DND-41 (cell line): ENCODE measurements at regions not wholly inside any gene's neighbourhood (a gene's known extent, or its start where the extent isn't known, plus 50 kb on each side); places are given as distances from the start of the nearest gene placed in this dataset.

Experiments used
- ATAC-seq: fragments of 200-7000 bp; cut with Tn5 transposase; 3 replicates; pipeline ENCODE4 v1.9.1; 2021; ENCODE audit warnings: low read depth; ENCODE audit not compliant: insufficient read depth
- DNase-seq: peaks from one replicate; pipeline ENCODE4 v3.0.0-alpha.2; 2020
- H2AFZ ChIP-seq: 2 replicates; pipeline ENCODE4 v1.6.0; 2012; ENCODE audit warnings: low read depth, low read length
- H3K27ac ChIP-seq: 2 replicates; pipeline ENCODE4 v1.5.1; 2012; ENCODE audit warnings: low read length, inconsistent platforms
- H3K27me3 ChIP-seq: fragments of 200-600 bp; sonication (generic); 2 replicates; pipeline ENCODE4 v1.6.0; 2012; ENCODE audit warnings: low read length, mild to moderate bottlenecking, inconsistent platforms; ENCODE audit not compliant: insufficient read depth, poor library complexity
- H3K36me3 ChIP-seq: 2 replicates; pipeline ENCODE4 v1.5.1; 2012; ENCODE audit warnings: low read length, inconsistent platforms; ENCODE audit not compliant: insufficient read depth
- H3K4me1 ChIP-seq: 2 replicates; pipeline ENCODE4 v1.5.1; 2012; ENCODE audit warnings: mild to moderate bottlenecking, low read length; ENCODE audit not compliant: insufficient read depth
- H3K4me2 ChIP-seq: 2 replicates; pipeline ENCODE4 v1.6.0; 2012; ENCODE audit warnings: mild to moderate bottlenecking, moderate library complexity, low read length, inconsistent platforms; ENCODE audit not compliant: insufficient read depth
- H3K4me3 ChIP-seq, 2 experiments: fragments of 200-600 bp in 1 of 2; shearing (Covaris generic) in 1 of 2; 2 replicates each; pipeline ENCODE4 v1.5.1; 2012 to 2016; ENCODE audit warnings: inconsistent platforms in 2 of 2, low read length in 2 of 2, mild to moderate bottlenecking in 2 of 2, low read depth in 1 of 2, moderate library complexity in 1 of 2
- H3K79me2 ChIP-seq: 2 replicates; pipeline ENCODE4 v1.6.0; 2012; ENCODE audit warnings: low read length, inconsistent platforms; ENCODE audit not compliant: insufficient read depth
- H3K9ac ChIP-seq: 2 replicates; pipeline ENCODE4 v1.6.0; 2012; ENCODE audit warnings: low read depth, mild to moderate bottlenecking, inconsistent platforms, low read length, moderate library complexity
- H3K9me3 ChIP-seq: 2 replicates; pipeline ENCODE4 v1.5.1; 2012; ENCODE audit warnings: low read length, moderate library complexity, mild to moderate bottlenecking, inconsistent platforms; ENCODE audit not compliant: insufficient read depth, severe bottlenecking
- H4K20me1 ChIP-seq: 2 replicates; pipeline ENCODE4 v1.6.0; 2012; ENCODE audit warnings: low read length; ENCODE audit not compliant: insufficient read depth
- EZH2 ChIP-seq: IDR thresholded peaks from 3 replicates; pipeline ENCODE4 v1.6.1; 2012; ENCODE audit warnings: borderline replicate concordance, low read depth, mild to moderate bottlenecking, moderate library complexity, low read length, inconsistent platforms; ENCODE audit not compliant: severe bottlenecking
- TF ChIP-seq, protein P1 (sequence below): IDR thresholded peaks from 2 replicates; pipeline ENCODE4 v1.5.1; 2012; ENCODE audit warnings: borderline replicate concordance, low read length, moderate library complexity, mild to moderate bottlenecking; ENCODE audit not compliant: poor library complexity, severe bottlenecking; ENCODE audit errors: extremely low read depth

GRCh38 chr7:26924149-26924767, 59.9 kb upstream of the SKAP2 start:
- DNase-seq: no peak
- H3K27me3 ChIP-seq: peaks cover 18% of the 10 kb centered on the region
- no peak overlapping the region for H3K9ac ChIP-seq
- no peak overlapping the region for H3K4me2 ChIP-seq
- no peaks in the 10 kb centered on the region for H3K9me3 ChIP-seq
- TF ChIP-seq, protein P1, sequence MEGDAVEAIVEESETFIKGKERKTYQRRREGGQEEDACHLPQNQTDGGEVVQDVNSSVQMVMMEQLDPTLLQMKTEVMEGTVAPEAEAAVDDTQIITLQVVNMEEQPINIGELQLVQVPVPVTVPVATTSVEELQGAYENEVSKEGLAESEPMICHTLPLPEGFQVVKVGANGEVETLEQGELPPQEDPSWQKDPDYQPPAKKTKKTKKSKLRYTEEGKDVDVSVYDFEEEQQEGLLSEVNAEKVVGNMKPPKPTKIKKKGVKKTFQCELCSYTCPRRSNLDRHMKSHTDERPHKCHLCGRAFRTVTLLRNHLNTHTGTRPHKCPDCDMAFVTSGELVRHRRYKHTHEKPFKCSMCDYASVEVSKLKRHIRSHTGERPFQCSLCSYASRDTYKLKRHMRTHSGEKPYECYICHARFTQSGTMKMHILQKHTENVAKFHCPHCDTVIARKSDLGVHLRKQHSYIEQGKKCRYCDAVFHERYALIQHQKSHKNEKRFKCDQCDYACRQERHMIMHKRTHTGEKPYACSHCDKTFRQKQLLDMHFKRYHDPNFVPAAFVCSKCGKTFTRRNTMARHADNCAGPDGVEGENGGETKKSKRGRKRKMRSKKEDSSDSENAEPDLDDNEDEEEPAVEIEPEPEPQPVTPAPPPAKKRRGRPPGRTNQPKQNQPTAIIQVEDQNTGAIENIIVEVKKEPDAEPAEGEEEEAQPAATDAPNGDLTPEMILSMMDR: no peak
- TF ChIP-seq EZH2: no peak
- H3K4me3 ChIP-seq: no peak overlapping the region
- H4K20me1 ChIP-seq: no peaks in the 10 kb centered on the region
- H3K36me3 ChIP-seq: no peaks in the 10 kb centered on the region
- no peak overlapping the region for H3K27ac ChIP-seq
- ATAC-seq: no peak
- H2AFZ ChIP-seq: no peak overlapping the region
- H3K79me2 ChIP-seq: no peaks in the 10 kb centered on the region
- no peaks in the 10 kb centered on the region for H3K4me1 ChIP-seq

DNA sequence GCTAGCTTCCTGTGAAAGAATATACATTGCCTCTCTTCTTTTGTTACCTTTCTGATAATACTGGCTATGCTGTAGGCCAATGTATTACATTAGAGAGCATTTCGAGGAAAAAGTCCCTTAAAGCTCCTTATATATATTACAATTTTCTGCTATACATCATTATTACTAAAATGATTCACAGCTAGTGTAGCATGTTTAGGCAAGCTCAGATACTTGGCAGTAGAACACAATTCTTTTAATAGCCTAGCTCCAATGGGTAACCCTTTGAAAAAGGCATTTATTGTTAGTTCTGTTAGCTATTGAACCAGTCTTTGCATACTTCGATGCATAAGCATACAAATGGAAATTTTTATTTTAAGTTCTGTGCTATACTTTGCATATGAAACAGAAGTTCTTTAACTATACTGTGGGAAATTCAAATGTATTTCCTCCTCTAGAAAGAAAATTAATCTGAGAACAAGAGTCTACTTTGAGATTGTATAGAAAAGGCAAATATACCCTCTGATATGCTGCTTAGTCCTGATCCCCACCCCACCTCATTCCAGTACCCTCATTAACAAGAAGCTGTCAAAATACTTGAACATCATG, 55.6 kb upstream of the SKAP2 start:
- peaks cover 26% of the 10 kb centered on the region for H3K27me3 ChIP-seq
- no peaks in the 10 kb centered on the region for H3K9me3 ChIP-seq
- no peak overlapping the region for H3K27ac ChIP-seq
- H3K4me3 ChIP-seq: no peak overlapping the region
- no peaks in the 10 kb centered on the region for H3K36me3 ChIP-seq
- no peaks in the 10 kb centered on the region for H3K4me1 ChIP-seq
- H2AFZ ChIP-seq: no peak overlapping the region
- H3K9ac ChIP-seq: no peak overlapping the region
- no peak overlapping the region for H3K4me2 ChIP-seq
- no peaks in the 10 kb centered on the region for H3K79me2 ChIP-seq
- DNase-seq: no peak
- TF ChIP-seq, protein P1: no peak
- TF ChIP-seq EZH2: no peak
- no peaks in the 10 kb centered on the region for H4K20me1 ChIP-seq
- no peak for ATAC-seq

- Histone ChIP-seq H3K27ac (no peak overlapping the region), H4K20me1 (no peaks in the 10 kb centered on the region), H3K79me2 (no peaks in the 10 kb centered on the region), H3K9me3 (no peaks in the 10 kb centered on the region), H3K4me1 (no peaks in the 10 kb centered on the region), H3K36me3 (no peaks in the 10 kb centered on the region), H3K4me2 (no peak overlapping the region), H2AFZ (no peak overlapping the region), H3K4me3 (no peak overlapping the region), H3K9ac (no peak overlapping the region), H3K27me3 (peaks cover 22% of the 10 kb centered on the region)
- TF ChIP-seq, protein P1: no peak
- TF ChIP-seq EZH2: no peak
- DNase-seq: no peak
- ATAC-seq: no peak
These were observed 53.9 kb upstream of the SKAP2 start for GRCh38 chr7:26918241-26918640.
